ENCODE measurements at regions not wholly inside any gene's neighbourhood (a gene's known extent, or its start where the extent isn't known, plus 50 kb on each side); places are given as distances from the start of the nearest gene placed in this dataset.
"Not testable (repeated sequence)": the region's sequence is repeated elsewhere in the genome, so short reads cannot be mapped to it uniquely, and the experiment has no call there.

DNA sequence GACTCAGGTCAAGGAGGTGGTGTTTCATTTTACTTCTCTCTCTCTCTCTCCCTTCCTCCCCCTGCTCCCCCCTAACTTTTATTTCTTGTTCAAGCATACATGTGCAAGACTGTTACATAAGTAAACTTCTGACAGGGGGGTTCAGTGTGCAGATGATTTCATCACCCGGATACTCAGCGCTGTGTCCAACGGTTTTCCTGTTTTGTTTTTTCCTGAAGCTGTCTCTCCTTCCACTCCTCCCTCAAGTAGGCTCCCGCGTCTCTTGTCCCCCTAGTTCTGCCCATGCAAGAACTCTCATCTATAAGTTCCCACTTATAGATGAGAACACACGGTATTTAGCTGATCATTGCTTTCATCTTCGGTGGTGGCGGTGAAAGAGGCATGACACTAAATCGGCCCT is 751.9 kb upstream of the DEFB115 start:
- no peak overlapping the region for H3K4me3 ChIP-seq (ENCODE audit: low read depth in 1 of 3, low read length in 3 of 3)
- H3K36me3 ChIP-seq (ENCODE audit: control insufficient read depth in 4 of 4, insufficient read depth in 3 of 4, low read depth in 1 of 4, low read length in 3 of 4), result no peaks in the 10 kb centered on the region
- H3K9ac ChIP-seq (ENCODE audit: low read depth in 1 of 2, low read length in 2 of 2), result no peak overlapping the region
- TF ChIP-seq RXRA (IDR thresholded peaks at IDR 0.05) (no peak), SP1 (IDR thresholded peaks at IDR 0.05) (no peak), EGR1 (IDR thresholded peaks at IDR 0.05; ENCODE audit: low read depth in 2 of 2) (no peak), GABPA (IDR thresholded peaks at IDR 0.05 in 1 of 2, conservative IDR thresholded peaks at IDR 0.05 in 1 of 2) (no peak), JUND (IDR thresholded peaks at IDR 0.05) (no peak), HNF4A (conservative IDR thresholded peaks at IDR 0.05) (no peak), FOXA1 (IDR thresholded peaks at IDR 0.05) (no peak), RAD21 (IDR thresholded peaks at IDR 0.05) (no peak), FOXA2 (IDR thresholded peaks at IDR 0.05) (no peak), HNF4G (IDR thresholded peaks at IDR 0.05) (no peak), CTCF (IDR thresholded peaks at IDR 0.05; ENCODE audit: low read depth, low read length, missing input control) (no peak), YY1 (IDR thresholded peaks at IDR 0.05) (no peak), NR2F2 (IDR thresholded peaks at IDR 0.05) (no peak)
- TF ChIP-seq, protein P1, sequence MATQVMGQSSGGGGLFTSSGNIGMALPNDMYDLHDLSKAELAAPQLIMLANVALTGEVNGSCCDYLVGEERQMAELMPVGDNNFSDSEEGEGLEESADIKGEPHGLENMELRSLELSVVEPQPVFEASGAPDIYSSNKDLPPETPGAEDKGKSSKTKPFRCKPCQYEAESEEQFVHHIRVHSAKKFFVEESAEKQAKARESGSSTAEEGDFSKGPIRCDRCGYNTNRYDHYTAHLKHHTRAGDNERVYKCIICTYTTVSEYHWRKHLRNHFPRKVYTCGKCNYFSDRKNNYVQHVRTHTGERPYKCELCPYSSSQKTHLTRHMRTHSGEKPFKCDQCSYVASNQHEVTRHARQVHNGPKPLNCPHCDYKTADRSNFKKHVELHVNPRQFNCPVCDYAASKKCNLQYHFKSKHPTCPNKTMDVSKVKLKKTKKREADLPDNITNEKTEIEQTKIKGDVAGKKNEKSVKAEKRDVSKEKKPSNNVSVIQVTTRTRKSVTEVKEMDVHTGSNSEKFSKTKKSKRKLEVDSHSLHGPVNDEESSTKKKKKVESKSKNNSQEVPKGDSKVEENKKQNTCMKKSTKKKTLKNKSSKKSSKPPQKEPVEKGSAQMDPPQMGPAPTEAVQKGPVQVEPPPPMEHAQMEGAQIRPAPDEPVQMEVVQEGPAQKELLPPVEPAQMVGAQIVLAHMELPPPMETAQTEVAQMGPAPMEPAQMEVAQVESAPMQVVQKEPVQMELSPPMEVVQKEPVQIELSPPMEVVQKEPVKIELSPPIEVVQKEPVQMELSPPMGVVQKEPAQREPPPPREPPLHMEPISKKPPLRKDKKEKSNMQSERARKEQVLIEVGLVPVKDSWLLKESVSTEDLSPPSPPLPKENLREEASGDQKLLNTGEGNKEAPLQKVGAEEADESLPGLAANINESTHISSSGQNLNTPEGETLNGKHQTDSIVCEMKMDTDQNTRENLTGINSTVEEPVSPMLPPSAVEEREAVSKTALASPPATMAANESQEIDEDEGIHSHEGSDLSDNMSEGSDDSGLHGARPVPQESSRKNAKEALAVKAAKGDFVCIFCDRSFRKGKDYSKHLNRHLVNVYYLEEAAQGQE (IDR thresholded peaks at IDR 0.05), result no peak
- TF ChIP-seq, protein P2, sequence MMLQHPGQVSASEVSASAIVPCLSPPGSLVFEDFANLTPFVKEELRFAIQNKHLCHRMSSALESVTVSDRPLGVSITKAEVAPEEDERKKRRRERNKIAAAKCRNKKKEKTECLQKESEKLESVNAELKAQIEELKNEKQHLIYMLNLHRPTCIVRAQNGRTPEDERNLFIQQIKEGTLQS (IDR thresholded peaks at IDR 0.05), result no peak
- TF ChIP-seq, protein P3, sequence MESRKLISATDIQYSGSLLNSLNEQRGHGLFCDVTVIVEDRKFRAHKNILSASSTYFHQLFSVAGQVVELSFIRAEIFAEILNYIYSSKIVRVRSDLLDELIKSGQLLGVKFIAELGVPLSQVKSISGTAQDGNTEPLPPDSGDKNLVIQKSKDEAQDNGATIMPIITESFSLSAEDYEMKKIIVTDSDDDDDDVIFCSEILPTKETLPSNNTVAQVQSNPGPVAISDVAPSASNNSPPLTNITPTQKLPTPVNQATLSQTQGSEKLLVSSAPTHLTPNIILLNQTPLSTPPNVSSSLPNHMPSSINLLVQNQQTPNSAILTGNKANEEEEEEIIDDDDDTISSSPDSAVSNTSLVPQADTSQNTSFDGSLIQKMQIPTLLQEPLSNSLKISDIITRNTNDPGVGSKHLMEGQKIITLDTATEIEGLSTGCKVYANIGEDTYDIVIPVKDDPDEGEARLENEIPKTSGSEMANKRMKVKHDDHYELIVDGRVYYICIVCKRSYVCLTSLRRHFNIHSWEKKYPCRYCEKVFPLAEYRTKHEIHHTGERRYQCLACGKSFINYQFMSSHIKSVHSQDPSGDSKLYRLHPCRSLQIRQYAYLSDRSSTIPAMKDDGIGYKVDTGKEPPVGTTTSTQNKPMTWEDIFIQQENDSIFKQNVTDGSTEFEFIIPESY (IDR thresholded peaks at IDR 0.05), result no peak
- TF ChIP-seq, protein P4, sequence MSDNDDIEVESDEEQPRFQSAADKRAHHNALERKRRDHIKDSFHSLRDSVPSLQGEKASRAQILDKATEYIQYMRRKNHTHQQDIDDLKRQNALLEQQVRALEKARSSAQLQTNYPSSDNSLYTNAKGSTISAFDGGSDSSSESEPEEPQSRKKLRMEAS (IDR thresholded peaks at IDR 0.05), result no peak
- no peaks in the 10 kb centered on the region for H3K9me3 ChIP-seq (ENCODE audit: control insufficient read depth in 4 of 4, low read length in 3 of 4)
- no peaks in the 10 kb centered on the region for H3K27me3 ChIP-seq (ENCODE audit: control insufficient read depth in 4 of 4, insufficient read depth in 4 of 4, low read length in 3 of 4)
- H3K4me1 ChIP-seq (ENCODE audit: control insufficient read depth in 4 of 4, insufficient read depth in 4 of 4, low read length in 3 of 4), result no peaks in the 10 kb centered on the region
- 87% methylated on average over 9 of the region's 9 CpGs for WGBS
- H3K27ac ChIP-seq (ENCODE audit: low read depth in 1 of 2, low read length in 2 of 2), result no peak overlapping the region
- DNase-seq (ENCODE audit: low spot score), result no peak

DNA sequence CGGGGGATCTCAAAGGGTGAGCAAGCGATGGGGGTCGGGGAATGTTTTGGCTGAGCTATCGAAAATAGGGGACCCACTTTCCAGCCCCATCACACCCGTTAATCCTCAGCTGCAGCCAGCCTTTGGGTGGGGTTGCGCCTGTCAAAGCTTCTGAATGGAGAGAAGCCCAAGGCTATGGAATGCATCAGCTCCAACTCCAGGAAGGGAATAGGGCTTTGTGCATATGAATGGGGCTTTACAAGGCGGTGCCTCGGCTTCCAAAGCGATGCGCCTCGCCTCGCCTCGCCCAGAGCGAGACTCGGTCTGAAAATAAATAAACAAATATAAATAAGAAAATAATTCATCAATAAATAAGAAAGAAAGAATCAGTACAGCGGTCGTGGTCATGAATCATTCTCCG is 751.4 kb upstream of the DEFB115 start:
- no peak for DNase-seq (ENCODE audit: low spot score)
- Histone ChIP-seq H3K9ac (ENCODE audit: low read depth in 1 of 2, low read length in 2 of 2) (no peak overlapping the region), H3K27me3 (ENCODE audit: control insufficient read depth in 4 of 4, insufficient read depth in 4 of 4, low read length in 3 of 4) (no peaks in the 10 kb centered on the region), H3K36me3 (ENCODE audit: control insufficient read depth in 4 of 4, insufficient read depth in 3 of 4, low read depth in 1 of 4, low read length in 3 of 4) (no peaks in the 10 kb centered on the region), H3K4me3 (ENCODE audit: low read depth in 1 of 3, low read length in 3 of 3) (no peak overlapping the region), H3K9me3 (ENCODE audit: control insufficient read depth in 4 of 4, low read length in 3 of 4) (no peaks in the 10 kb centered on the region), H3K27ac (ENCODE audit: low read depth in 1 of 2, low read length in 2 of 2) (no peak overlapping the region), H3K4me1 (ENCODE audit: control insufficient read depth in 4 of 4, insufficient read depth in 4 of 4, low read length in 3 of 4) (no peaks in the 10 kb centered on the region)
- TF ChIP-seq CTCF (IDR thresholded peaks at IDR 0.05; ENCODE audit: low read depth, low read length, missing input control) (no peak), FOXA2 (IDR thresholded peaks at IDR 0.05) (no peak), GABPA (IDR thresholded peaks at IDR 0.05 in 1 of 2, conservative IDR thresholded peaks at IDR 0.05 in 1 of 2) (no peak), HNF4G (IDR thresholded peaks at IDR 0.05) (no peak), RXRA (IDR thresholded peaks at IDR 0.05) (no peak), TAF1 (conservative IDR thresholded peaks at IDR 0.05) (no peak)
- TF ChIP-seq, protein P4 (IDR thresholded peaks at IDR 0.05), result no peak
- 76% methylated on average over 18 of the region's 18 CpGs for WGBS

DNA sequence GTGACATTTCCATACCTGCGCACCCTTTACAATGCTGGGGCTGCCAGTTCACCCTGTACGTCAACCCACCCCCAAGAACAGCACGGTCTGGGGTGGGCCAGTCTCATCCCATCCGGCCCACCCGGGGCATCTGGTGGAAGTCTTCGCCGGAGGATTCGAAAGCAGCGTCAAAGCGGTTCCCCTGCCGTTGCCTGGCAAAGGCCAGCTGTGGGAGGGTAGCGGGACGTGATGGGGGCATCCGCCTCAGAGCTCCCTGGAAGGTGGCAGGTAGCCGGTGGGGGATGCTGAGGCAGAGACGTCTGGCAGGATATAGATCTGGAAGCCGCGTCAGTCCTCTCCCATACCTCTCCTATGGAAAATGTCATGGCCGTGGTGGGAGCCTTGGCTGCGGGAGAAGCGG is 749.1 kb upstream of the DEFB115 start:
- not testable (repeated sequence) for H3K9me3 ChIP-seq (ENCODE audit: control insufficient read depth in 4 of 4, low read length in 3 of 4); H3K27me3 ChIP-seq (ENCODE audit: control insufficient read depth in 4 of 4, insufficient read depth in 4 of 4, low read length in 3 of 4); H3K27ac ChIP-seq (ENCODE audit: low read depth in 1 of 2, low read length in 2 of 2); H3K4me3 ChIP-seq (ENCODE audit: low read depth in 1 of 3, low read length in 3 of 3); H3K36me3 ChIP-seq (ENCODE audit: control insufficient read depth in 4 of 4, insufficient read depth in 3 of 4, low read depth in 1 of 4, low read length in 3 of 4); H3K9ac ChIP-seq (ENCODE audit: low read depth in 1 of 2, low read length in 2 of 2); H3K4me1 ChIP-seq (ENCODE audit: control insufficient read depth in 4 of 4, insufficient read depth in 4 of 4, low read length in 3 of 4); DNase-seq (ENCODE audit: low spot score)
- 95% methylated on average over 21 of the region's 21 CpGs for WGBS

Measured in liver (tissue), 8 donors.